Upper lobe of left lung (tissue), 4 donors: ENCODE measurements at regions not wholly inside any gene's neighbourhood (a gene's known extent, or its start where the extent isn't known, plus 50 kb on each side); places are given as distances from the start of the nearest gene placed in this dataset.

Source experiments
- POLR2AphosphoS5 ChIP-seq, 2 donors: sonication (generic); formaldehyde crosslinking; IDR thresholded peaks; one replicate each; pipeline ENCODE4 v1.5.1; 2017; ENCODE audit warnings: antibody characterized with exemption in 2 of 2
- TF ChIP-seq, protein P1 (sequence below), 6 experiments: fragments of 450-650 bp in 4 of 6; fragments of 200-600 bp in 2 of 6; sonication (generic) in 2 of 6; IDR thresholded peaks; one replicate each; pipeline ENCODE4 v1.5.1; 2016 to 2019; ENCODE audit warnings: antibody characterized with exemption in 6 of 6

DNA sequence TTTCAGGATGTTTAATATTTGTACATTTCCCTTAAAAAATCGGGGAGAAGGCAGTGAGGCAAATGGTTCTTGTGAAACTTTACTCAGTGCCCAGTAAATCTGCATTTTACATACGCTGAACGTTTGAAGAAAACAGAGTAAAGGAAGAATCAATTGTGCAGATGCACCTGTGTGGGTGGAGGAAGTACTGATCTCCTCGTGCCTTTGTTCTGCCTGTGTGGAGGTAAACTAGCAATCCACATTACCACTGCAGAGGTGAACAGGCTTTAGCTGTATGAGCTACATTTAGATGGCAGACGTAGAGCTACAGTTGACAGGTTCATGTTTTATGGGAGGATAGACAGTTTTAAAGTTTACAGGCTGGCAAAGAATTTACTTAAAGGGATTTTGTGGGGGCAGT, 62.7 kb upstream of the VIPR2 start:
- TF ChIP-seq, protein P1, sequence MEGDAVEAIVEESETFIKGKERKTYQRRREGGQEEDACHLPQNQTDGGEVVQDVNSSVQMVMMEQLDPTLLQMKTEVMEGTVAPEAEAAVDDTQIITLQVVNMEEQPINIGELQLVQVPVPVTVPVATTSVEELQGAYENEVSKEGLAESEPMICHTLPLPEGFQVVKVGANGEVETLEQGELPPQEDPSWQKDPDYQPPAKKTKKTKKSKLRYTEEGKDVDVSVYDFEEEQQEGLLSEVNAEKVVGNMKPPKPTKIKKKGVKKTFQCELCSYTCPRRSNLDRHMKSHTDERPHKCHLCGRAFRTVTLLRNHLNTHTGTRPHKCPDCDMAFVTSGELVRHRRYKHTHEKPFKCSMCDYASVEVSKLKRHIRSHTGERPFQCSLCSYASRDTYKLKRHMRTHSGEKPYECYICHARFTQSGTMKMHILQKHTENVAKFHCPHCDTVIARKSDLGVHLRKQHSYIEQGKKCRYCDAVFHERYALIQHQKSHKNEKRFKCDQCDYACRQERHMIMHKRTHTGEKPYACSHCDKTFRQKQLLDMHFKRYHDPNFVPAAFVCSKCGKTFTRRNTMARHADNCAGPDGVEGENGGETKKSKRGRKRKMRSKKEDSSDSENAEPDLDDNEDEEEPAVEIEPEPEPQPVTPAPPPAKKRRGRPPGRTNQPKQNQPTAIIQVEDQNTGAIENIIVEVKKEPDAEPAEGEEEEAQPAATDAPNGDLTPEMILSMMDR (IDR thresholded peaks at IDR 0.05): no peak
- no peak for TF ChIP-seq POLR2AphosphoS5 (IDR thresholded peaks at IDR 0.05)
